Endothelial cell of umbilical vein (primary cell): ENCODE measurements at regions not wholly inside any gene's neighbourhood (a gene's known extent, or its start where the extent isn't known, plus 50 kb on each side); places are given as distances from the start of the nearest gene placed in this dataset.

Experiments
- BruUV-seq: library from RNA; stranded (reverse); fragments of 400-500 nt; replicated peaks from 2 replicates; lab custom pipeline; 2021; lab: Mats Ljungman, UMichigan
- CTCF ChIA-PET: fragments of 300-600, 350-600 bp; sonication (Branson Sonifier 250); formaldehyde crosslinking; loops from one replicate; lab custom pipeline; 2021; ENCODE audit warnings: antibody characterized with exemption, inconsistent platforms; lab: Charles Lee
- POLR2A ChIA-PET: fragments of 300-600, 350-600 bp; sonication (Branson Sonifier 250); formaldehyde crosslinking; loops from one replicate; lab custom pipeline; 2021; ENCODE audit warnings: antibody characterized with exemption, inconsistent platforms; lab: Charles Lee
- DNase-seq: peaks from one replicate; pipeline ENCODE4 v3.0.0-alpha.2; 2011; ENCODE audit warnings: low read depth, low spot score
- FAIRE-seq: peaks from 2 replicates; lab custom pipeline; 2011; peaks lifted over from hg19 to GRCh38; lab: Jason Lieb, UNC
- H2AFZ ChIP-seq: 2 replicates; pipeline ENCODE4 v1.6.0; 2012; ENCODE audit warnings: low read depth, low read length, control low read depth, inconsistent platforms
- H3K27ac ChIP-seq: 2 replicates; pipeline ENCODE4 v1.5.1; 2011; ENCODE audit warnings: low read depth, mild to moderate bottlenecking, control low read depth, low read length, moderate library complexity; ENCODE audit not compliant: insufficient read depth
- H3K27me3 ChIP-seq, 2 experiments: 2 replicates each; pipeline versions ENCODE4 v1.6.0 to v1.6.1; 2011; ENCODE audit warnings: low read length in 2 of 2, mixed read lengths in 1 of 2; ENCODE audit not compliant: control insufficient read depth in 2 of 2, insufficient read depth in 2 of 2
- H3K36me3 ChIP-seq, 2 experiments: 2 replicates in 1 of 2; 3 replicates in 1 of 2; pipeline ENCODE4 v1.5.1; 2011; ENCODE audit warnings: low read length in 2 of 2, mild to moderate bottlenecking in 1 of 2, moderate library complexity in 1 of 2; ENCODE audit not compliant: control insufficient read depth in 2 of 2, insufficient read depth in 2 of 2; ENCODE audit errors: extremely low read depth in 1 of 2
- H3K4me1 ChIP-seq: 3 replicates; pipeline ENCODE4 v1.5.1; 2011; ENCODE audit warnings: mild to moderate bottlenecking, low read length; ENCODE audit not compliant: control insufficient read depth, insufficient read depth; ENCODE audit errors: extremely low read depth
- H3K4me2 ChIP-seq: 2 replicates; pipeline ENCODE4 v1.6.1; 2011; ENCODE audit warnings: low read length, control low read depth, mixed read lengths; ENCODE audit not compliant: insufficient read depth
- H3K4me3 ChIP-seq, 3 experiments: fragments of 200-600 bp in 1 of 3; sonication (generic), shearing (Covaris generic) in 1 of 3; replicated peaks in 1 of 3; 2 replicates each; pipeline ENCODE4 v1.5.1; 2011 to 2016; ENCODE audit warnings: control low read depth in 3 of 3, low read length in 3 of 3, mild to moderate bottlenecking in 2 of 3, inconsistent platforms in 1 of 3, low read depth in 1 of 3, moderate library complexity in 1 of 3; ENCODE audit not compliant: insufficient read depth in 1 of 3
- H3K79me2 ChIP-seq: 2 replicates; pipeline ENCODE4 v1.6.0; 2012; ENCODE audit warnings: low read length, inconsistent platforms; ENCODE audit not compliant: control insufficient read depth, insufficient read depth
- H3K9ac ChIP-seq: replicated peaks from 2 replicates; pipeline ENCODE3; 2011; ENCODE audit warnings: low read length, control low read depth; ENCODE audit not compliant: insufficient read depth; ENCODE audit errors: extremely low read depth
- H3K9me1 ChIP-seq: replicated peaks from 3 replicates; pipeline ENCODE4 v1.6.0; 2011; ENCODE audit warnings: mild to moderate bottlenecking, low read length; ENCODE audit not compliant: control insufficient read depth, insufficient read depth; ENCODE audit errors: extremely low read depth
- H3K9me3 ChIP-seq: replicated peaks from 2 replicates; pipeline ENCODE4 v1.5.1; 2012; ENCODE audit warnings: low read length, inconsistent platforms; ENCODE audit not compliant: control insufficient read depth, insufficient read depth
- H4K20me1 ChIP-seq: replicated peaks from 2 replicates; pipeline ENCODE3; 2011; ENCODE audit warnings: mild to moderate bottlenecking, low read length; ENCODE audit not compliant: control insufficient read depth, insufficient read depth; ENCODE audit errors: extremely low read depth
- EZH2 ChIP-seq: IDR thresholded peaks from 2 replicates; pipeline ENCODE4 v1.6.1; 2012; ENCODE audit warnings: borderline replicate concordance, low read depth, mild to moderate bottlenecking, moderate library complexity, low read length, inconsistent platforms; ENCODE audit not compliant: severe bottlenecking
- FOS ChIP-seq: IDR thresholded peaks from 2 replicates; pipeline ENCODE4 v1.6.1; 2011; ENCODE audit warnings: mild to moderate bottlenecking, low read length, moderate library complexity, borderline replicate concordance; ENCODE audit not compliant: insufficient read depth
- GATA2 ChIP-seq: IDR thresholded peaks from 2 replicates; pipeline ENCODE4 v1.7.0; 2011; ENCODE audit warnings: low read depth, mild to moderate bottlenecking, moderate library complexity, mixed read lengths, low read length; ENCODE audit not compliant: insufficient read length, insufficient read depth
- JUN ChIP-seq: IDR thresholded peaks from 2 replicates; pipeline ENCODE4 v1.6.1; 2011; ENCODE audit warnings: borderline replicate concordance, low read depth; ENCODE audit not compliant: insufficient read length, insufficient read depth
- MAX ChIP-seq: IDR thresholded peaks from 2 replicates; pipeline ENCODE4 v1.6.1; 2011; ENCODE audit not compliant: insufficient read depth, insufficient read length
- MYC ChIP-seq: IDR thresholded peaks from one replicate; pipeline ENCODE4 v1.6.1; 2011; ENCODE audit warnings: mild to moderate bottlenecking, low read depth, low read length
- POLR2A ChIP-seq: IDR thresholded peaks from 2 replicates; pipeline ENCODE4 v1.6.1; 2012; ENCODE audit warnings: low read depth, mild to moderate bottlenecking, control low read depth, low read length
- POLR2AphosphoS5 ChIP-seq: IDR thresholded peaks from 2 replicates; pipeline ENCODE4 v1.6.1; 2012; ENCODE audit warnings: low read depth, mild to moderate bottlenecking, control low read depth, low read length, moderate library complexity; ENCODE audit not compliant: insufficient read depth
- dilution Hi-C: fragments of 300-500 bp; cut with MboI; formaldehyde crosslinking; loops from one replicate; pipeline ENCODE4 v1.15.0; 2019; ENCODE audit warnings: low sequenced_read_pairs; ENCODE audit not compliant: extremely low pct_ligation_motif_present
- intact Hi-C: fragments of 100-400 bp; cut with micrococcal nuclease; formaldehyde crosslinking; loops from one replicate; pipeline ENCODE4 v1.10.0; 2022
- TF ChIP-seq, protein P1 (sequence below), 2 donors: IDR thresholded peaks; 1 replicate in 1 of 2; 2 replicates in 1 of 2; pipeline ENCODE4 v1.5.1; 2011; ENCODE audit warnings: low read length in 2 of 2, mild to moderate bottlenecking in 2 of 2, moderate library complexity in 2 of 2, control low read depth in 1 of 2, inconsistent platforms in 1 of 2, low read depth in 1 of 2; ENCODE audit not compliant: insufficient read depth in 1 of 2; ENCODE audit errors: extremely low read depth in 1 of 2

- DNase-seq (no peak), FAIRE-seq (no peak)
- Histone ChIP-seq H3K27me3 (no peaks in the 10 kb centered on the region), H3K9me3 (no peaks in the 10 kb centered on the region), H3K9me1 (peaks cover 2% of the 10 kb centered on the region), H3K79me2 (no peaks in the 10 kb centered on the region), H3K4me3 (no peak overlapping the region), H3K27ac (no peak overlapping the region), H2AFZ (no peak overlapping the region), H4K20me1 (no peaks in the 10 kb centered on the region), H3K4me1 (no peaks in the 10 kb centered on the region), H3K4me2 (no peak overlapping the region), H3K36me3 (no peaks in the 10 kb centered on the region), H3K9ac (no peak overlapping the region)
- intact Hi-C loops (no loop called here), dilution Hi-C loops (no loop called here)
- TF ChIP-seq MAX (no peak), JUN (no peak), GATA2 (no peak), MYC (no peak), EZH2 (no peak), POLR2A (no peak), POLR2AphosphoS5 (no peak), FOS (no peak)
- TF ChIP-seq, protein P1, sequence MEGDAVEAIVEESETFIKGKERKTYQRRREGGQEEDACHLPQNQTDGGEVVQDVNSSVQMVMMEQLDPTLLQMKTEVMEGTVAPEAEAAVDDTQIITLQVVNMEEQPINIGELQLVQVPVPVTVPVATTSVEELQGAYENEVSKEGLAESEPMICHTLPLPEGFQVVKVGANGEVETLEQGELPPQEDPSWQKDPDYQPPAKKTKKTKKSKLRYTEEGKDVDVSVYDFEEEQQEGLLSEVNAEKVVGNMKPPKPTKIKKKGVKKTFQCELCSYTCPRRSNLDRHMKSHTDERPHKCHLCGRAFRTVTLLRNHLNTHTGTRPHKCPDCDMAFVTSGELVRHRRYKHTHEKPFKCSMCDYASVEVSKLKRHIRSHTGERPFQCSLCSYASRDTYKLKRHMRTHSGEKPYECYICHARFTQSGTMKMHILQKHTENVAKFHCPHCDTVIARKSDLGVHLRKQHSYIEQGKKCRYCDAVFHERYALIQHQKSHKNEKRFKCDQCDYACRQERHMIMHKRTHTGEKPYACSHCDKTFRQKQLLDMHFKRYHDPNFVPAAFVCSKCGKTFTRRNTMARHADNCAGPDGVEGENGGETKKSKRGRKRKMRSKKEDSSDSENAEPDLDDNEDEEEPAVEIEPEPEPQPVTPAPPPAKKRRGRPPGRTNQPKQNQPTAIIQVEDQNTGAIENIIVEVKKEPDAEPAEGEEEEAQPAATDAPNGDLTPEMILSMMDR (IDR thresholded peaks at IDR 0.05; ENCODE audit: extremely low read depth in 1 of 2, insufficient read depth in 1 of 2, low read depth in 1 of 2, low read length in 2 of 2) = no peak
- no TSS peak for BruUV-seq
- CTCF ChIA-PET = no interaction called here
- POLR2A ChIA-PET = no interaction called here
These were observed 432.2 kb downstream of the RAB38 start for GRCh38 chr11:87743007-87743406.
